NCI-H1092 (cell line): ENCODE measurements at regions not wholly inside any gene's neighbourhood (a gene's known extent, or its start where the extent isn't known, plus 50 kb on each side); places are given as distances from the start of the nearest gene placed in this dataset.

Source experiments
- DNase-seq: peaks from one replicate; lab custom pipeline; 2025; lab: John Stamatoyannopoulos, UW

DNA sequence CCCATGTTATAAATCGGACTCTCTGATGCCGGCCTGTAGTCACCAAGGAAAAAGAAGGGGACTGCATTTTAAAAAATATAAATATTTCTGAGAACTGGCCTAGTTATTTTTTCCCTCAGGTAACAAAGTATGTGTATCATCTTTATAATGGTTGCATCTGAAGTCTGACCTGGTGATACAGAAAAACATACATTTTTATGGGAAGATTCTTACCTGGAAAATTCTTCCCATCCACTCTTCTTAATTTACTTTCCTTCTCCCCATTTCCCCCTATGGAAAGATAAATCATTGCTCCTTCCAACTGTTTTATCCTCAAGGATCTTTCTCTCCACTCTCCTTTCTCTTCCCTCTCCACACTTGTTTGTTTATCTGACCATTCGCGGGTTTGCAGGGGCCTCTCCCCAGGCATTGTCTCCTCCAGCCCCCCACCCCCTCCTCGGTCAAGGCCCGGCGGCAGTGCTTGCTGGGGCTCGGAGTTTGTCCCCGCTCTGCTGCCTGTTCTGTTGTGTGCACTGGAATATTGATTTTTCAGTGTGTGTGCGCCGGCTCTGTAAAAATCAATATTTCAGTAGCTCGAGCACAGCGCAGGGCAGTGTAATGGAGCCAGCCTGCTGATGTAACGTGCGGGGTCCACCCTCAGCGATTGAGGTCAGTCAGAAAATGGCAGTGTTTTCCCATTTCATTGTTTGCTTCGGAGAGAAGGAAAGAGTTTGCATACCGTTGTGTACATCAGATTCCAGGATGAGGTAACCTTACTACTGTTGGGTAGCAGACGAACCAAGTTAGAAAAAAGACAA lies 199.5 kb upstream of the NFE2L3 start:
- peak; percentile 90 for DNase-seq

DNA sequence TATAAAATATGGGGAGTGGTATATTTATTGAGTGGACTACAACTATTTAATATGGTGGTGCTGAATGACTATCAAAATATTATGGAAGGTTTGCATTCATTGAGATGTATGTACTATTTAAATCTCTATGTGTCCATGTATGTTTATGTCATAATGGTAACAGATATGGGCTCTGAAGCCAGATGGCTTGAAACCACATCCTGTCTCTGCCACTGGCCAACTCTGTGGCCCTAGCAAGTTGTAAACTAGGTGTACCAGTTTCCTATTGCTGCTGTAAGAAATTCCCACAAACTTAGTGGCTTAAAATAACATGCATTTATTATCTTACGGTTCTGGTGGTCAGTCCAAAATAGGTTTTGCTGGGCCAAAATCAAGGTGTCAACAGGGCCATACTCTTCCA lies 198.1 kb upstream of the NFE2L3 start:
- DNase-seq, result no peak

DNA sequence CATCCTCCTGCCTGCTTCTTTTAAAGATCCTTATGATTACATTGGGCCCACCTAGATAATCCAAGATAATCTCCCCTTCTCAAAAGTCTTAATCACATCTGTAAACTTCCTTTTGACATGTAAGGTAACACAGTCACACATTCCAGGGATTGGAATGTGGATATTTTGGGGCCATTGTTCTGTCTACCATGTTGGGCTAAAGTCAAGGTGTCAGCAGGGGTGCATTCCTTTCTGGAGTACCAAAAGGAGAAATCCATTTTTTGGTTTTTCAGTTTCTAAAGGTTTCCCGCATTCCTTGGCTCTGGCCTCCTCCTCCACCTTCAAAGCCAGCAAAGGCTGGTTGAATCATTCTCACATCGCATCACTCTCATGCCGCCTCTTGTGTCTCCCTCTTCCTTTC lies 197.6 kb upstream of the NFE2L3 start:
- DNase-seq, result no peak

DNA sequence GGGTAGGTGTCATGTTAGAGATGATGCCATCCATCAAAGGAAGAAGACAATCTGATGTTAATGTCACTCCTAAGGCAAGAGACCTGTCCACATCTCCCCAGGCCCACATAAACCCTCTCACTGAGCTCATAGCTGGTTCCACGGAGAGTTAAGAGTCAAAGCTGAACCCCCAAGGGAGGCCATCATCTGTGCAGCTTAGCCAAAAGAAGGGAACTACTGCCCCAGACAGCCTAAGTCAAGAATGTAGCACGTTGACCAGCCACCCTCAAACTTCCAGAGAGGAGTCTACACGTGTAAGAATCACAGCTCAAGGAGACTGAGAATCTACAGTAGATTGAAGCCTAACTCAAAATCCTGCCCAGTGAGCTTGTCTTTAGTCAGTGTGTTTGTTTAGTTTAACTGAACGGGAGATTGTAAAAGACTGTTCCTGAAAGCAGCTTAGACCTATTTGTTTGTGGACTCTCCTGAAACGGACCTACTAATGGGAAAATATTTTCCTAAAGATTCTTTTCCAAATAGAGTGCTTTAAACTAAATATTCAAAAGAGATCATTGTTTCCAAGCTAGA lies 192.7 kb upstream of the NFE2L3 start:
- no peak for DNase-seq

DNA sequence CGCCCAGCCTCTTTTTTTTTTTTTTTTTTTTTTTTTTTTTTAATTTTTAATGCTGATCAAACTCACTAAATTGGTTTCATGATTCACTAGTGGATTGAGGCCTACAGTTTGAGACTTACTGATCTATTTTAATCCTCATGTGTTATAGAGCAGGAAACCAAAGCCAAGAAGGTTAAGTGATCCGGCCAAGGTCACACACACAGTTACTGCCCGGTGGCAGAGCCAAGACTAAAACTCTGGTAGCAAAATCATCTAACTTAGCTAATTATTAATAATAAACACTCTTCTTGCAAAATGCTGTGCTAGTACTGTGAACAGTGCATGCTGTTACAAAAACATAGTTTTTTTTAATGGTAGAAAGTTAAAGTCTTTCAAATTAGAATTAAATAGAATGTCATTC lies 188.3 kb upstream of the NFE2L3 start:
- DNase-seq, result no peak

DNA sequence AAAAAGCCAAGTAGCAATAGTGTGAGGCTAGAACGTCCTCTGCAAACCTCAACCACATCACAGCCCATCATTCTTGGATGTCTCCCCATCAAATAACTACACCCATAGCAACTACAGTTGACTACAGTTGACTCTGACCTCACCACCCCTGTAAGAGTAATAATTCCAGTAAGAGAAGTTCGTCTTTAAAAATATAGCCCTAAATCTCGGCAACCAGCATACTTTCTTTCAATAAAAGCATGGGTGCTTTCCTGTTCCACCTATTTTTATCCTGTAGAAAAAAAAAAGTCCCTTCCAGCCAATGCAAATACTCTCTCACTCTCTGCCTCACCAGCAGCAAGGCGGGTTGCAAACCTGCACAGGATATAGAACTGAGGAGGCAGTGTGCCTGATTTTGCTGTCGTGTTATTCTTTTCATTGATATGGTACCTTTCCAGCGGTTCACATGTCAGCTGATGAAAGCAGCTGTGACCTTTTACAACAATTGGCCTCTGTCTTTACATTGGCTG lies 187.5 kb upstream of the NFE2L3 start:
- DNase-seq, result no peak

DNA sequence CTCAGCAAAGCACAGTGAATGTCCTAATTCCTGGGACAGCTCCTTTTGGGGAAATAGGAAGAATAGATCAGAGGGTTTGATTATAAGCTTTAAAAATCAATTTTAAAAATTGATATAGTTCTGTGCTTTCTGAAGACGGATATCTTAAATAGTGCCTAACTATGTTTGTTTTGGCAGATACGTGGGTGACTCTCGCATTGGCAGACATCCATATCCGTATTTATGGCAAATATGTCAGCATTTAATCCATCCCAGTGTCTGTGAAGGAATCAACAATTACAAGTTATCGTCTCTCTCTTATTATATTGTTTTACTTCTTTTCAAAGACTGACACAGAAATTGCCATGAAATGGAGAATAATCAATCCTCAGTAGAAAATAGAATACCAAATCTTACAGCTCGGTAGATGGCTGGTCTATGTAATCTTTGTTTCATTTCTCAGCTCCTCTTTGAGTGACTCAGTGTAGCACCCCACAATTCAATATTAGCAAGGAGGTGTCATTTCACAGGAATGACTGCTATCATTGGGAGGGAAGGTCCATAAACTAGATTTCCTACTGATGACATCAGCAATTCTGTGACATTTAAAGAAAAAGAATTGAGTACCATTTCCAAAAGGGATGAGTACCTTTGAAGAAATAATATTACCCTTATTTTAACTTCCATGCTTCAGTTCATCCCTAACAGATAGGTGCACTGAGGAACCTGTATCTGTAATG lies 186.4 kb upstream of the NFE2L3 start:
- DNase-seq, result no peak

DNA sequence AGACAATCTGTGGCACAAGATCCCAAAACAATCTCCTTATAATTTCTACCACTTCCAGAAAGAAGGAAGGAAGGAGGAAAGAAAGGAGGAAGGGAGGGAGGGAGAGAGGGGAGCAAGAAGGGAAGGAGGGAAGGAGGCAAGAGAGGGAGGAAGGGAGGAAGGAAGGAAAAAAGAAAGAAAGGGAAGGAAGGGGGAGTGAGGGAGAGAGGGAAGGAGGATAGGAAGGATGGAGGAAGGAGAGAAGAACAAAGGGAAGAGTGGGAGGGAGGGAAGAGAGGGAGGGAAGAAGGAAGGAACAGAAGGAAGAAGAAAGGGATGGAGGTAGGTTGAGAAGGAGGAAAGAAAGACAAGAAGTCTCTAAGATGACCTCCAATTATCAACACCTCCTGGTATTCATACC lies 185.5 kb upstream of the NFE2L3 start:
- DNase-seq, result no peak

DNA sequence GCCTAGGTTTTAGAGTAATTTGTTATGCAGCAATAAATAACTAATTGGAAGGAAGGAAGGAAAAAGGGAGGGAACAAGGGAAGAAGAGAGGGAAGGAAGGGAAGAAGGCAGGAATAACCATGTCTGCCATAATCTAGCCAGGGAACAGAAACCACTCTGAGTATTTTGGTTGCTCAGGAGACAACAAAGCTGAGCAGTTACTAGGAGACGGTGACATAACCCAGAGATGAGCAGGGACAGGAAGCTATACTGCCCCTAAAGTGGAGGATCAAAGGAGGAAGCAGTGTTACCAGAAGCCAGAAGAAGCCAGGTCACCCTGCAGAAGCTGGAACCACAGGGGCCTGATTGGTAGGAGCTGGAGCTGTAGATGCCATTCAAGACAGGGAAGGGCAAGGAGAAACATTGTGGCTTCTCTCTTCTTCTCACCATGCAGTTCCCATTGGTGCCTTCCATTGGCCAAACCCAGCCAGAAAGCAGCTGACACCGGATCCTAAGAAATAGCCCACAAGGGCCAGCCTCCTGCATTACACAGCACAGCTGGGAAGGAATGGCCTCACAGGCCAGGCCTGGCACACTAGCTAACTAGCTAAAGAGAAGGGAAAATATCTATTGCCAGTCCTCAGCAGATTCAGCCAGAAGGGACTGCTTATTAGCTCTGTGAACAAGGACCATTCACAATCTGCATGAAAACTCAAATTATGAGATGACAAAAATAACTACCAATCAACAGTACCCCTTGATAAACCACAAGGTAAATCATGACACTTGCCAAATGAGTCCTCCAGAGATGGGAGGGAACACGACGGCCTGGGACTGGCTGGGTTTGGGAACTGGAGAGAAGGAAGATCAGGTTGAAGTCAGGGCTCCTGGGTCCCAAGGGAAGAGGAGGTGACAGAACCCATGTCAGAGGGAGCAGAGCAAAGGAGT lies 184.5 kb upstream of the NFE2L3 start:
- no peak for DNase-seq

DNA sequence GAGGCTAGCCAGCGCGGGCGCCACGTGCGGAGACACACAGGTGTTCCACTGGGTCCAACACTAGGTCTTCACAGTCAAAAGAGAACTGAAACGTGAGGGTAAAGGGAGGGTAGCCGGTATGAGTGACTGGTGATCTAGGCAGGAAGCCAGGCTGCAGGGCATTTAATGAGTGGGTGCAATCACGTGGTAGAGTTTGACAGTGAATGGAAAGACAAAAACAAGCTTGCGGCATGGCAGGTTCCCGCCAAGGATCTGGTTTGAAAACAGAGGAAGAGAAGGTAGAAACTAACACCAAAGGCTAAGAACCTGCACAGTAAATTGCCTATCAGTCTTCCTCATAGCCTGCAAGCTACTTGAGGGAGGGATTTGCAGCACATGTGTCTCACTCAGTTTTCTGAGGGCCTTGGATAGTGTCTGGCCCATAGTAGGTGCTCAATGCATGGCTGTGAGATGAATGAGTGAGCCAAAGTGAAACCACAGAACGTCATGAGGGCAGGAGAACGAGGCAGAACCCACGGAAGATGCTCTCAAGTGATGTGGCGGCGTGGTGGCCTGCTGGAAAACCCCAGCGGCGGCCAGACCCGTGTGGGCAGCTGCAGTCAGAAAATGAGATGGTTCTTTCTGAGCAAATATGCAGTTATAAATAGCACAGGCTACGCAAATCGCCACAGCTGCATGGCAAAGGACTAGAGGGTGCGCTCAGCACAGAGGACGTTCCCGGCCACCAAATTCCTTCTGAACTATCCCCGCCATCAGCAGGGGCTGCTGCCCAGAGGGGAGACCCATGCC lies 183.6 kb upstream of the NFE2L3 start:
- DNase-seq, result no peak

DNA sequence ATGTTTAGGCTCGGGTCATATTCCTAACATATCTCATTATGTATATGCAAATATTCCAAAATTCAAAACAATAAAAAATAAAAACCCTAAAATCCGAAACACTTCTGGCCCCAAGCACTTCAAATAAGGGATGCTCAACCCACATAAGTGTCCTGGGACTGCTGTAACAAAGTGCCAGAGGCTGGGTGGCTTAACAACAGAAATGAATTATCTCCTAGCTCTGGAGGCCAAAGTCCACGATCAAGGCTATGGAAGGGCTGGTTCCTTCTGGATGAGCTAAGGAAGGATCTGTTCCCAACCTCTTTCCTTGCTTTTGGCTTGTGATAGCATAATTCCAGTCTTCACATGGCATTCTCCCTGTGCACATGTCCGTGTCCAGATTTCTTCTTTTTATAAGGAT lies 181.6 kb upstream of the NFE2L3 start:
- DNase-seq, result no peak

DNA sequence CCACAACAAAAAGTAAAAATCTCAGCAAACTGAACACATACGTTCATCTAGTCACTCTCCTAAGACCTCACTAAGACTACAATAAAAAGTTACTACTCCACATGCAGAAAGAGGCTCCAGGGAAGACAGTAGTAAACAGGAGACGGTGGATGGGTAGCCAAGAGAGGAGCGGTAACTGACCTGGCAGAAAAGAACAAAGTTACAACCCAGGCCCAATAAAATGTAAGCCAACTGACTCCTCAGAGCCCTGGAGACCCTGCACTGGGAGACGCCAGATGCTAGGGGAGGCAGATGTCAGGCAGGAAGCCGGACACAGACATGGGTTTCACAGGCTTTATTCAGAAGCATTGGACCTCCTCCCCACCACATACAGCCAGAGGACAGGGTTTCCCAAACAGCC lies 181.1 kb upstream of the NFE2L3 start:
- no peak for DNase-seq

DNA sequence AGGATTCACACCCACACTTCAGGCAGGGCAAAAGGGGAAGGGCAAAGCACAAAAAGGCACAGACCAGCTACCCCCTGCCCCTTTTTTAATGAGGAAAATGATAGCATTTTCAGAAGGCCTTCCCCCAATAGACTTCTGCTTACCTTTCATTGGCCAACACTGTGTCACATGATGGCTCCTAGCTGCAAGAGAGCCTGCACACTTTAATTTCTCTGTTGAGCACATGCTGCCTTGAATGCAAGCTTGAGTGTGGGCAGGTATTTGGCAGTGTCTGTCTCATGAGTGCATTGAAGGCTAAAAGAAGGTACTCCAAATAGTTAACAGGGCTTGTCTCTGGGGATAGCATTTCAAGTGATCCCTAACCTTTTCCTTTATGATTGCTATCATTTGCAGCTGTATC lies 175.4 kb upstream of the NFE2L3 start:
- no peak for DNase-seq

DNA sequence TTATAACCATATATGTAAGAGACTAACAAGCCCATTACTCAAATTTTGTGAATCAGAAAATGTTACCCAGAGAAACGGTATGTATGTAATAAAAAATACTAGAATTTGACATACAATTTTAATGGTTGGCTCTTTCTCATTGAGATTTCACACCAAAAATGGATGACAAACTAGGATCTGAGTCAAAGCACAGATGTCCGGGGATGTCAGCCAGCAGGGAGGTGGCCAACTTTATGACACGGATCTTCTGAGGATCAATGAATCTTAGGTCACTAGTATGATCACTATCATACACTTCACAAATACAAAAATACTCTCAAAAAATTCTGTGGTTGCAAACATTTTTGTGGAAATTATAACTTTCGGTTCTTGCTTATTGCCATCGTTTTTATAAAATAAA lies 173.5 kb upstream of the NFE2L3 start:
- DNase-seq, result no peak

DNA sequence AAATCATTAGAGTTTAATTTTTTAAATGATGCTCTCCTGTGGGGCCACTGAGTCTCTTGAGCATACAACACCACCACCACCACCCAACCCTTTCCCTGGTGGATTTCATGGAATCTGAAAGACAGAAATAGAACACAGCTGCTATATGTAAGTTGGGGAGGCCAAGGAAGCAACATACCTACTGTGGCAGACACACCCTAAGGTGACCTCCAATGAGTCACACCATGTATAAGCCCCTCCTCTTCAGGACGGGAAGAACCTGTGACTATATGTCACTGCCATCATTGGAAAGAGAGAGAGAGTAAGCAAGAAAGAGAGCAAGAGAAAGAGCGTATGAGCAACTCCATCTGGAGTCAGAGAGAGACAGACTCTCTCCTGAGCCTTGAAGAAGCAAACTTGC lies 172.4 kb upstream of the NFE2L3 start:
- no peak for DNase-seq

DNA sequence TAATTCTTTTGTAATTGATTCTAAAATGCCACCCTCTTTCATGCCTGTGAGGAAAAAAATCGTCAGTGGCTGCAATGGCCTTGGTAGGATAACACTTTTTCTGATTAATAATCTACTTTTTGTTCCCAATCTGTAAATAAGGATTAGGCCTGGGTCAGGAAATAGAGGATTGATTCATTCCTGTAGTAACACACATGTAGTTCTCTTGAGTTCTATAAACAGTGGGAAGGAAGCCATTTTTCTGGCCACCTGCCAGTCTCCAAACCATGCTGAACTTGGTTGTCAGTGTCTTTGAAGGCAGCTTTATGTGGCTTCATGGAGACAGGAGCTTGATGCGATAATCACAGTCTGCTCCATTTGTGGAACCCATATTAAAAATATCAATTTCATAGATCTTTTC lies 169.3 kb upstream of the NFE2L3 start:
- DNase-seq, result no peak

DNA sequence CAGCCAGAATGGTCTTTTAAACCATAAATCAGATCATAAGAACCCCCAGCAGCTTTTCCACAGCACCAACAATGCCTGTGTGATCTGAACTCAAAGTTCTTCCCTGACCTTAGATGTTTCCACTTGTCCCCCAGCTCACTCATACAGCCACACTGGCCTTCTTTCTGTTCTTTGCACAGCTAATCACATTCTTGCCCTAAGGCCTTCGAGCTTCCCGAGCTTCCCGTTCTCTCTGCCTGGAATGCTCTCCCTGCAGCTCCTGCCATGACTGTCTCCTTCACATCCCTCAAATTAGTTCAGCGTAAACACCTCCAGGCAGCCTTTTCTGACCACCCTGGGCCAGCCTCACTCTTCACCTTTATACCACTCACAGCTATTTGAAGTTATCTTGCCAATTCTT lies 166.8 kb upstream of the NFE2L3 start:
- DNase-seq, result no peak

DNA sequence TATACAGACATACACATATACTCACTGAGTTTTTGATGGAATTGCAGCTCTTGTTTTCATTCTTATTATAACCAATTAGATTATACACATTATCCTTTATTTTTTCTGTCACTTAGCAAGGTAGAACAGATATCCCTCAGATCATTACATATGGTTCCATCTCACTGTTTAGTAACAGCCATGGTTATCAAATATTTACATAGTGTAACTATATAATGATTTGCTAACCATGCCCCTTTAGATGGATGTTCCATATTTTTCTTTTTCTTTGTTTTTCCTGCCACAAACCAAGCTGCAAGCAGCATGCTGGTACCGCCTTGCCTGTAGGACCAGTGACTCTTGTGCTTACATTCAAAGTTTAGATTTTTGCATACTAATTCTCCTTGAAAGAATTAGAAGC lies 163.4 kb upstream of the NFE2L3 start:
- no peak for DNase-seq

DNA sequence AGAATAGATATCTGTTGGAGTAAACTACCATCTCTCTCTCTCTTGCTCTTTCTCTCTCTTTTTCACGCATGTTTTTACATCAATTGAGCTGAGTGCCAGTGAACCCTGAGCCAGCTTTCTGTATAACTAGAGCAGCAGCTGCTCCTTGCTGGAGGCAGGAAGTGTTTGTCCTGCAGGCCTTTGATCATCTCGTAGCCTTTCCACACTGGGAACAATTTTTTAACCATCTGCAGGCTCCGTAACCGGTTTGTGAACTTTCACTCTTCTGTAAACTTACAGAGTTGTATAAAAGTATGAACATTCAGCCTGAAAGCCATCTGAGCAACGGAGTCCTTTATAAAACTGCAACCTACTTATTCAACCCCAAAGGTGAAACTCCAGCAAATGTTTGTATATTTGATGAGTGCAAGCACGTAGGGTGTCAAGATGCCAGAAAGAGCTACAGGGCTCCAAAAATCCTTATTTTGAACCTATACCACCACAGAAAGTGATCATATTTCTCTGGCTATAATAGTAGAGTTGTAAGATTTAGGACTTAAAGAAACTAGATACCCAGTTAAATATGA lies 162.8 kb upstream of the NFE2L3 start:
- DNase-seq, result peak; percentile 16

DNA sequence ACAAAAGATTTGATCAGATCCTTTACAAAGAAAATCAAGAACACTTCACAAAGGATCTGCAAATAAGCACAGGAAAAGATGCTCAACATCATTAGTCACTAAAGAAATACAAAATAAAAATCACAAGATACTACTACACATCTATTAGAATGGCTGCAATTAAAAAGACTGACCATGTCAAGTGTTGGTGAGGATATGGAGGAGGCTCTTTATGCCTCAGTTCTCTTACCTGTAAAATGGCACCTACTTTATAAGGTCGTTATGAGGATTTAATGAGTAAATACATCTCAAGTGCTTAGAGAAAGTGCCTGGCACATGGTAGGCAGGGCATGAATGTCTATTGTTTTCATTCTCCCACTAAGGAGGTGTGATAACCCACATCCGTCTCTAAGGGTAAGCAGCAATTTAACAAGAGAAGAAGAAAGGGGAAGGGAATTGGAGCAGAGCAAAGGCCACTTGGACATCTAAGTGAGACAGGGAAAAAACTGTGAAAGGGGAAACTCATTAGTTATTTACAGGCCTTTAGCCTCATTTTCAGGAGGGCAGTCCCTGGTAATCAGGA lies 157.5 kb upstream of the NFE2L3 start:
- no peak for DNase-seq

DNA sequence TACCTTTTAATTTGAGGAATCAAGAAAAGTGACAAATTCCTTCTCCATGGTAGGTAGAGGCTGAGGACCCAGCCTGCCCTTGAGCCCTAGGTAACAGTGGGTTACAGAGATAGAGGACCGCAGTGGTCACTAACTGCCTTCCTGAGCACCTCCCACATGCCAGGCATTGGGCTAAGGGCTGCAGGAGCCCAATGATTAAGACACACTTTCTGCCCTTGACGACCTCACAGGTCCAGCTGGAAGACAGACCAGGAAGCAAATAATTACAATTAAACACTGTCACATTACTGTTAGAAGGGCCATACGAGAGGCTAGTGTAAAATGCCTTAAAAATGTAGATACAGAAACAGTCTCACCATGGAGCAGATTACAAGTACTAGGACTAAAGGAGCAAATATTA lies 156.8 kb upstream of the NFE2L3 start:
- DNase-seq, result no peak
